ENCODE measurements at regions not wholly inside any gene's neighbourhood (a gene's known extent, or its start where the extent isn't known, plus 50 kb on each side); places are given as distances from the start of the nearest gene placed in this dataset.

DNA sequence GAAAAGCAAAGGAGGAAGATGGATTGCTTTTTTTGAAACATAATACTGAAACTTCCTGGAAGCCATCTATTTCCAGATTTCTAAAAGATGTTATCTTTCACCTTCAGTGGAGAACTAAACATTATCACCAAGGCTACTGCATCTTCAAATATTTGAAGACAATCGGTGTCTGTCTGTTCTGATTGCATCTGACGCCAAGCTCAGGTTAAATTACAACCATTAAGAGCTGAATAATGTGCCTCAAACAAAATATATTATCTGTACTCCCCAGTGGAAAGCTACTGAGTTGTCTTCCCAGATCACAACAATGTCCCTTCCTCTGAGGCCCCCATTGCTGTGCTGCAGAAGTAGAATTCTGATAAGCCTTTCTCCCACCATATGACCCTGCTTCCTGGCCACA is 342.3 kb downstream of the PLK2 start:
- no peaks in the 10 kb centered on the region for H3K9me3 ChIP-seq (ENCODE audit: control insufficient read depth in 3 of 3, low read length in 3 of 3)
- peaks cover 0 to 6% (median 0%) of the 10 kb centered on the region in 3 donors for H3K4me1 ChIP-seq (ENCODE audit: control insufficient read depth in 3 of 3, insufficient read depth in 3 of 3, low read length in 3 of 3)
- H3K36me3 ChIP-seq (ENCODE audit: control insufficient read depth in 3 of 3, insufficient read depth in 3 of 3, low read length in 3 of 3), result no peaks in the 10 kb centered on the region
- H3K27ac ChIP-seq (ENCODE audit: low read depth, low read length), result no peak overlapping the region
- H3K9ac ChIP-seq (ENCODE audit: low read depth in 1 of 3, low read length in 3 of 3), result no peak overlapping the region
- H3K27me3 ChIP-seq (ENCODE audit: control insufficient read depth in 3 of 3, insufficient read depth in 3 of 3, low read length in 3 of 3), result no peaks in the 10 kb centered on the region
- no peak overlapping the region for H3K4me3 ChIP-seq (ENCODE audit: low read length in 3 of 3)

- H3K27me3 ChIP-seq (ENCODE audit: control insufficient read depth in 3 of 3, insufficient read depth in 3 of 3, low read length in 3 of 3), result no peaks in the 10 kb centered on the region
- H3K36me3 ChIP-seq (ENCODE audit: control insufficient read depth in 3 of 3, insufficient read depth in 3 of 3, low read length in 3 of 3), result no peaks in the 10 kb centered on the region
- no peak overlapping the region for H3K27ac ChIP-seq (ENCODE audit: low read depth, low read length)
- H3K4me1 ChIP-seq (ENCODE audit: control insufficient read depth in 3 of 3, insufficient read depth in 3 of 3, low read length in 3 of 3), result peaks cover 0 to 6% (median 0%) of the 10 kb centered on the region in 3 donors
- H3K4me3 ChIP-seq (ENCODE audit: low read length in 3 of 3), result no peak overlapping the region
- H3K9ac ChIP-seq (ENCODE audit: low read depth in 1 of 3, low read length in 3 of 3), result no peak overlapping the region
- H3K9me3 ChIP-seq (ENCODE audit: control insufficient read depth in 3 of 3, low read length in 3 of 3), result no peaks in the 10 kb centered on the region
Measured at GRCh38 chr5:58116346-58116745, 343.5 kb downstream of the PLK2 start.

DNA sequence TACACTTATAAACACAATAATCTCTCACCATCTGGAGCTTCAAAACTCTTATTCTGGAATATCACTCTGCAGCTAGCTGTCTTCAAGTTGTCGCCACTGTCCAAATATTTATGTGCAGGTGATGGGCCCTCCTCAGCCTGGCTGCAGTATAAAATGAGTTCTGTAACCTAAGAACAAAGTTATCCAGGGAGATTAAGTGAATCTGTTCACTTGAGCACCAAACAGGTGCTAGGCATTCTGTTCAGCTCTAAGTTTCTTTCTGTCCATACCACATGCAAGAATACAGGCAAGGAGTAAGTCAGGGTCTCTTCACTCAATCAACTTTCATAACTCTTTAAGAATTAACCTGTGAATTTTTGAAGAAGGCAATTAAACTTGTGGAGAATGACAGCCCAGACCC is 344.1 kb downstream of the PLK2 start:
- Histone ChIP-seq H3K27me3 (ENCODE audit: control insufficient read depth in 3 of 3, insufficient read depth in 3 of 3, low read length in 3 of 3) (no peaks in the 10 kb centered on the region), H3K27ac (ENCODE audit: low read depth, low read length) (no peak overlapping the region), H3K4me1 (ENCODE audit: control insufficient read depth in 3 of 3, insufficient read depth in 3 of 3, low read length in 3 of 3) (peaks cover 0 to 6% (median 0%) of the 10 kb centered on the region in 3 donors), H3K36me3 (ENCODE audit: control insufficient read depth in 3 of 3, insufficient read depth in 3 of 3, low read length in 3 of 3) (no peaks in the 10 kb centered on the region), H3K4me3 (ENCODE audit: low read length in 3 of 3) (no peak overlapping the region), H3K9ac (ENCODE audit: low read depth in 1 of 3, low read length in 3 of 3) (no peak overlapping the region), H3K9me3 (ENCODE audit: control insufficient read depth in 3 of 3, low read length in 3 of 3) (no peaks in the 10 kb centered on the region)

- H3K27ac ChIP-seq (ENCODE audit: low read depth, low read length), result no peak overlapping the region
- H3K4me3 ChIP-seq (ENCODE audit: low read length in 3 of 3), result no peak overlapping the region
- no peaks in the 10 kb centered on the region for H3K36me3 ChIP-seq (ENCODE audit: control insufficient read depth in 3 of 3, insufficient read depth in 3 of 3, low read length in 3 of 3)
- no peaks in the 10 kb centered on the region for H3K9me3 ChIP-seq (ENCODE audit: control insufficient read depth in 3 of 3, low read length in 3 of 3)
- peaks cover 0 to 6% (median 0%) of the 10 kb centered on the region in 3 donors for H3K4me1 ChIP-seq (ENCODE audit: control insufficient read depth in 3 of 3, insufficient read depth in 3 of 3, low read length in 3 of 3)
- no peak overlapping the region for H3K9ac ChIP-seq (ENCODE audit: low read depth in 1 of 3, low read length in 3 of 3)
- no peaks in the 10 kb centered on the region for H3K27me3 ChIP-seq (ENCODE audit: control insufficient read depth in 3 of 3, insufficient read depth in 3 of 3, low read length in 3 of 3)
Measured at GRCh38 chr5:58114324-58114723, 345.6 kb downstream of the PLK2 start.

GRCh38 chr5:58113172-58113571 is 346.7 kb downstream of the PLK2 start:
- Histone ChIP-seq H3K9me3 (ENCODE audit: control insufficient read depth in 3 of 3, low read length in 3 of 3) (no peaks in the 10 kb centered on the region), H3K27ac (ENCODE audit: low read depth, low read length) (no peak overlapping the region), H3K4me3 (ENCODE audit: low read length in 3 of 3) (no peak overlapping the region), H3K9ac (ENCODE audit: low read depth in 1 of 3, low read length in 3 of 3) (no peak overlapping the region), H3K4me1 (ENCODE audit: control insufficient read depth in 3 of 3, insufficient read depth in 3 of 3, low read length in 3 of 3) (peaks cover 0 to 6% (median 0%) of the 10 kb centered on the region in 3 donors), H3K36me3 (ENCODE audit: control insufficient read depth in 3 of 3, insufficient read depth in 3 of 3, low read length in 3 of 3) (no peaks in the 10 kb centered on the region), H3K27me3 (ENCODE audit: control insufficient read depth in 3 of 3, insufficient read depth in 3 of 3, low read length in 3 of 3) (no peaks in the 10 kb centered on the region)

DNA sequence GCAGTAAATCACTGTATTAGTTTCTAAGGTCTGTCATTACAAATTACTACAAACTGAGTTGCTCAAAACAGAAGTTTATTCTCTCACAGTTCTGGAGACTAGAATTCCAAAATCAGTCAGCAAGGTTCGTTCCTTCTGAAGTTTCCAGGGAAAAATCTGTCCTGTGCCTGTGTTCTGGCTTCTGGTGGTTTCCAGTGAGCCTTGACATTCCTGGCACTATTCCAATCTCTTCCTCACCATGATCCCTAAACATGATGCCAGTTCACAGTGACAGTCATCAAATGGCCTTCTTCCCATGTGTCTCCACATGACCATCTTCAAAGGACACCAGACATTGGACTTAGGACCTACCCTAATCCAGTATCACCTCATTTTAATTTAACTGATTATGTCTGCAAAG is 351.4 kb downstream of the PLK2 start:
- Histone ChIP-seq H3K4me1 (ENCODE audit: control insufficient read depth in 3 of 3, insufficient read depth in 3 of 3, low read length in 3 of 3) (no peaks in the 10 kb centered on the region), H3K4me3 (ENCODE audit: low read length in 3 of 3) (no peak overlapping the region), H3K27me3 (ENCODE audit: control insufficient read depth in 3 of 3, insufficient read depth in 3 of 3, low read length in 3 of 3) (no peaks in the 10 kb centered on the region), H3K9me3 (ENCODE audit: control insufficient read depth in 3 of 3, low read length in 3 of 3) (no peaks in the 10 kb centered on the region), H3K36me3 (ENCODE audit: control insufficient read depth in 3 of 3, insufficient read depth in 3 of 3, low read length in 3 of 3) (no peaks in the 10 kb centered on the region), H3K9ac (ENCODE audit: low read depth in 1 of 3, low read length in 3 of 3) (no peak overlapping the region), H3K27ac (ENCODE audit: low read depth, low read length) (no peak overlapping the region)

GRCh38 chr5:58107704-58108103 is 352.2 kb downstream of the PLK2 start:
- no peaks in the 10 kb centered on the region for H3K4me1 ChIP-seq (ENCODE audit: control insufficient read depth in 3 of 3, insufficient read depth in 3 of 3, low read length in 3 of 3)
- H3K4me3 ChIP-seq (ENCODE audit: low read length in 3 of 3), result no peak overlapping the region
- H3K9ac ChIP-seq (ENCODE audit: low read depth in 1 of 3, low read length in 3 of 3), result no peak overlapping the region
- H3K27ac ChIP-seq (ENCODE audit: low read depth, low read length), result no peak overlapping the region
- no peaks in the 10 kb centered on the region for H3K36me3 ChIP-seq (ENCODE audit: control insufficient read depth in 3 of 3, insufficient read depth in 3 of 3, low read length in 3 of 3)
- no peaks in the 10 kb centered on the region for H3K27me3 ChIP-seq (ENCODE audit: control insufficient read depth in 3 of 3, insufficient read depth in 3 of 3, low read length in 3 of 3)
- no peaks in the 10 kb centered on the region for H3K9me3 ChIP-seq (ENCODE audit: control insufficient read depth in 3 of 3, low read length in 3 of 3)

GRCh38 chr5:58106754-58107410 is 353.0 kb downstream of the PLK2 start:
- H3K4me3 ChIP-seq (ENCODE audit: low read length in 3 of 3), result no peak overlapping the region

GRCh38 chr5:58105836-58106235 is 354.1 kb downstream of the PLK2 start:
- Histone ChIP-seq H3K4me1 (ENCODE audit: control insufficient read depth in 3 of 3, insufficient read depth in 3 of 3, low read length in 3 of 3) (no peaks in the 10 kb centered on the region), H3K9ac (ENCODE audit: low read depth in 1 of 3, low read length in 3 of 3) (no peak overlapping the region), H3K9me3 (ENCODE audit: control insufficient read depth in 3 of 3, low read length in 3 of 3) (no peaks in the 10 kb centered on the region), H3K27ac (ENCODE audit: low read depth, low read length) (no peak overlapping the region), H3K36me3 (ENCODE audit: control insufficient read depth in 3 of 3, insufficient read depth in 3 of 3, low read length in 3 of 3) (no peaks in the 10 kb centered on the region), H3K4me3 (ENCODE audit: low read length in 3 of 3) (no peak overlapping the region), H3K27me3 (ENCODE audit: control insufficient read depth in 3 of 3, insufficient read depth in 3 of 3, low read length in 3 of 3) (no peaks in the 10 kb centered on the region)

More at GRCh38 chr5:58106754-58107410, 353.0 kb downstream of the PLK2 start:
- no peaks in the 10 kb centered on the region for H3K36me3 ChIP-seq (ENCODE audit: control insufficient read depth in 3 of 3, insufficient read depth in 3 of 3, low read length in 3 of 3)
- H3K27ac ChIP-seq (ENCODE audit: low read depth, low read length), result no peak overlapping the region
- H3K27me3 ChIP-seq (ENCODE audit: control insufficient read depth in 3 of 3, insufficient read depth in 3 of 3, low read length in 3 of 3), result no peaks in the 10 kb centered on the region
- H3K9ac ChIP-seq (ENCODE audit: low read depth in 1 of 3, low read length in 3 of 3), result no peak overlapping the region
- no peaks in the 10 kb centered on the region for H3K9me3 ChIP-seq (ENCODE audit: control insufficient read depth in 3 of 3, low read length in 3 of 3)
- H3K4me1 ChIP-seq (ENCODE audit: control insufficient read depth in 3 of 3, insufficient read depth in 3 of 3, low read length in 3 of 3), result no peaks in the 10 kb centered on the region

DNA sequence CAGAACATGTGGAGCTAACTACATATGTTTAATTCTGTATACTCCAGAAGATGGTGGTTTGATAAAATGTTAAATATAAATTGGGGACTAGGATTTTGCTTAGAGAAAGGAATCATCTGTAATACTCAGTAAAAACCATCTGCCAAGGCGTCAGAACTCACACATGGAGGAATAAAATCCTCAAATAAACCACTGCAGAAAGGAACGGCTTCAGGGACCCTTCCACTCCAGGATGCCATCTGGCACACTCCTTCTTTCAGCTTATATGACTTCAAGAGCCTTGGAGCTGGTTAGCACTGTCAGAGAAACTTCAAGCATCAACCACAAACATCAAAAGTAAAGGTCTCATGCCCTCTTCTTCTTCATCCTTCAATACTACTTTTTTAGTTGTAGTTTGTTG is 360.6 kb downstream of the PLK2 start:
- H3K27me3 ChIP-seq (ENCODE audit: control insufficient read depth in 3 of 3, insufficient read depth in 3 of 3, low read length in 3 of 3), result no peaks in the 10 kb centered on the region

More for the DNA sequence above, 360.6 kb downstream of the PLK2 start:
- no peak overlapping the region for H3K9ac ChIP-seq (ENCODE audit: low read depth in 1 of 3, low read length in 3 of 3)
- no peaks in the 10 kb centered on the region for H3K9me3 ChIP-seq (ENCODE audit: control insufficient read depth in 3 of 3, low read length in 3 of 3)
- no peak overlapping the region for H3K27ac ChIP-seq (ENCODE audit: low read depth, low read length)
- H3K4me3 ChIP-seq (ENCODE audit: low read length in 3 of 3), result no peak overlapping the region
- H3K36me3 ChIP-seq (ENCODE audit: control insufficient read depth in 3 of 3, insufficient read depth in 3 of 3, low read length in 3 of 3), result no peaks in the 10 kb centered on the region
- no peaks in the 10 kb centered on the region for H3K4me1 ChIP-seq (ENCODE audit: control insufficient read depth in 3 of 3, insufficient read depth in 3 of 3, low read length in 3 of 3)

Data from skeletal muscle tissue (tissue), 3 donors.